NCI-H1417 (cell line): ENCODE measurements at regions not wholly inside any gene's neighbourhood (a gene's known extent, or its start where the extent isn't known, plus 50 kb on each side); places are given as distances from the start of the nearest gene placed in this dataset.

Source experiments
- DNase-seq, 3 experiments: peaks; one replicate each; lab custom pipeline; 2025; lab: John Stamatoyannopoulos, UW

GRCh38 chr5:68928617-68929302 is 165.1 kb upstream of the SLC30A5 start:
- DNase-seq: peak in 1 of 3 experiments; percentile 55

GRCh38 chr5:68930139-68930538 is 163.7 kb upstream of the SLC30A5 start:
- DNase-seq: no peak

GRCh38 chr5:68932830-68933434 is 160.9 kb upstream of the SLC30A5 start:
- DNase-seq: peak in 1 of 3 experiments; percentile 7

GRCh38 chr5:68942169-68942568 is 151.6 kb upstream of the SLC30A5 start:
- DNase-seq: no peak

GRCh38 chr5:68946728-68947127 is 147.1 kb upstream of the SLC30A5 start:
- DNase-seq: no peak

GRCh38 chr5:68947986-68948385 is 145.8 kb upstream of the SLC30A5 start:
- DNase-seq: no peak

- no peak for DNase-seq
These were observed 144.6 kb upstream of the SLC30A5 start for GRCh38 chr5:68949256-68949655.

GRCh38 chr5:68949711-68950110 is 144.1 kb upstream of the SLC30A5 start:
- no peak for DNase-seq

- peak in 2 of 3 experiments; percentile 12 to 40 for DNase-seq
These were observed 143.7 kb upstream of the SLC30A5 start for GRCh38 chr5:68950125-68950524.

- DNase-seq: no peak
These were observed 142.9 kb upstream of the SLC30A5 start for GRCh38 chr5:68950930-68951329.

GRCh38 chr5:68953231-68953874 is 140.5 kb upstream of the SLC30A5 start:
- no peak for DNase-seq

- DNase-seq: no peak
These were observed 139.8 kb upstream of the SLC30A5 start for GRCh38 chr5:68953875-68954617.

- DNase-seq: no peak
These were observed 139.2 kb upstream of the SLC30A5 start for GRCh38 chr5:68954618-68954910.

- no peak for DNase-seq
These were observed 136.2 kb upstream of the SLC30A5 start for GRCh38 chr5:68957591-68957990.

GRCh38 chr5:68958428-68958827 is 135.4 kb upstream of the SLC30A5 start:
- DNase-seq: no peak

GRCh38 chr5:68960456-68960855 is 133.4 kb upstream of the SLC30A5 start:
- DNase-seq: no peak

- no peak for DNase-seq
These were observed 132.9 kb upstream of the SLC30A5 start for GRCh38 chr5:68960961-68961360.

GRCh38 chr5:68961762-68962161 is 132.1 kb upstream of the SLC30A5 start:
- DNase-seq: no peak

- peak; percentile 49 to 68 (median 58) for DNase-seq
These were observed 130.9 kb upstream of the SLC30A5 start for GRCh38 chr5:68962757-68963484.

GRCh38 chr5:68964679-68965078 is 129.1 kb upstream of the SLC30A5 start:
- DNase-seq: no peak

GRCh38 chr5:68965926-68966325 is 127.9 kb upstream of the SLC30A5 start:
- no peak for DNase-seq

- DNase-seq: no peak
These were observed 127.2 kb upstream of the SLC30A5 start for GRCh38 chr5:68966596-68966995.
